M059J (cell line): ENCODE measurements at regions not wholly inside any gene's neighbourhood (a gene's known extent, or its start where the extent isn't known, plus 50 kb on each side); places are given as distances from the start of the nearest gene placed in this dataset.
"Not testable (repeated sequence)": the region's sequence is repeated elsewhere in the genome, so short reads cannot be mapped to it uniquely, and the experiment has no call there.

Experiments used
- DNase-seq: peaks from one replicate; pipeline ENCODE4 v3.0.0-alpha.2; 2012; ENCODE audit warnings: low read depth

- DNase-seq: no peak
Measured at GRCh38 chr3:3334491-3334890, 155.0 kb upstream of the CRBN start.

DNA sequence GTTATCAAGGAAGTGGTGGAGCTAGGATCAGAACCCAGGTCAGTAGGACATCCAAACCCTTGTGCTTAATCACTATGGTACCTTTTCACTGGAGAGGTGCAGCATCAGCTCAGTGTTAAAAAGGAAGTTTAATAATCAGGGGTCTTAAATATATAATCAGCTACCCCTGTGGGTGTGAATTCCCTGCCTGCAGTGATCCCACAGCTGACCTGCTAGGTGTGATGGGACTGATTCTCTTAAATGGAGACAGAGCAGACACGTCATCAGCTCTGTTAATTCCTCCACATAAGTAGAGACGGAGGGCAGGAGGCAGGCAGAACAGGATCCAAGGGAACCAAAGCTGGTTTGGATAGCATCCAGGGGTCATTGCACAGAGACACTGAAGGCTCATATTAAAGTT lies 154.1 kb upstream of the CRBN start:
- no peak for DNase-seq

GRCh38 chr3:3316521-3316920 lies 137.0 kb upstream of the CRBN start:
- no peak for DNase-seq

- DNase-seq: no peak
Measured at GRCh38 chr3:3315846-3316245, 136.4 kb upstream of the CRBN start.

DNA sequence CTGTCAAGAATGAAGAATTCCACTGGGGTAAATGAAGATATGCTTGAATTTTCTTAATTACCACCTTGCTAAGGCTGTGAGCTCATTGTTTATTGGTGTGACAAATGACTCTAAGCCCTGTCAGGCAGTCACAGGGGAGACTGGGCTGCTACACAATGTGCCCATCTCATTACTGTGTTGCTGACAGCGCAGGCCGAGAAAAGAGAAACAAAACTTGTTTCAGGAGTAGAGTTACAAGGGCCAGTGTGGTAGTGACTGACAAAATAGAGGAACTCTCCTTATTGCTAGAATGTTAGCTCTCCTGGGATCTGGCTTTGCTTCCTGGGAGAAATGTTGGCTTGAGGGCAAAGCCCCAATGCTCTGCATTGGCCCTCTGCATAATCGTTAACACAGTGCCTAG lies 130.4 kb upstream of the CRBN start:
- no peak for DNase-seq

GRCh38 chr3:3308809-3309208 lies 129.3 kb upstream of the CRBN start:
- DNase-seq: no peak

DNA sequence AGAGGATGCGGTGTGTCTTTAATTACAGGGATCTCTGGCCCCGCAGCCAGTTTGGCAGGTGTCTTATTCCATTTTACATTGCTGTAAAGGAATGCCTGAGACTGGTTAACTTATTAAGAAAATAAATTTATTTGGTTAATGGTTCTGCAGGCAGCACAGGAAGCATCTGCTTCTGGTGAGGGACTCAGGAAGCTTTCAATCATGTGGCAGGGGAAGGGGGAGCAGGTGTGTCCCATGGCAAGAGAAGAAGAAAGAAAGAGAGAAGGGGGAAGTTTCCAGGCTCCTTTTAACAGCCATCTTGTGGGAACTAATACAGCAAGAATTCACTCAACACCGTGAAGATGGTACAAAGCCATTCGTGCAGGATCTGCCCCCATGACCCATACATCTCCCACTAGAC lies 128.0 kb upstream of the CRBN start:
- DNase-seq: no peak

GRCh38 chr3:3305841-3306240 lies 126.3 kb upstream of the CRBN start:
- no peak for DNase-seq

GRCh38 chr3:3305084-3305483 lies 125.6 kb upstream of the CRBN start:
- no peak for DNase-seq

DNA sequence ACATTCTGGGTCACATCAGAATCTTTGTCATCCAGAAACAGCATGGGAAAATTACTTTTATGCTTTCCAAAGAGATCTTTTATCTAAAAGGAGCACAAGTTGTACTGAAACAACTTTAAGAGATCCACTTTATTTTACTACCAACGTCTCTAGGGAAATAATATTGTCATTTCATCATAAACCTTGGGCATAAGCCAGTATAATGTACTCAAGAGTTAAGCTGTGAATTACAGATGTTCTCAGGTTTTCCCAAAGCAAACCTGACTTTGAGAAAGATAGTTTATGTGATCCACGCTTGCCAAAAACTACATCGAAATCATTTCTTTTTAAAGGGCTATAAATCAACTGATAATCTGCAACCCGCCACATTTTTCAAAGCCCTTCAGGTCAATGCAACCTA lies 124.1 kb upstream of the CRBN start:
- DNase-seq: no peak

DNA sequence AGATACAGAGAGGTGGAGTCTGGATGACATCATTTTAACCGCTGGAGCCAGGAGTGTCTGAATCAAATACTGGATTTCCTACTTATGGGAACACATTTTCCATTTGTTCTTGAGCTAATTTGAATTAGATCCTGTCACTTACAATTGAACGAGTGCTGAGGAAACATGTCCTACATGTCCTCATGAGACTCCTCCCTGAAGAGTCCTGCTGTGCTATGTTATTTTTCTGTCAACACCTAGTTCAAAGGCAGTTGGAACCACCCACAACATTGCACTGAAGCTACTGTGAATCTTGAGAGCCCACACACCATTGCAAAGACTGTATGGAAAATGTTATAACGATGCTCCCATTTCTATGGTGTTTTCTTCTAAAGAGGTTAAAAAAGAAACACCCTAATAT lies 123.5 kb upstream of the CRBN start:
- DNase-seq: no peak

DNA sequence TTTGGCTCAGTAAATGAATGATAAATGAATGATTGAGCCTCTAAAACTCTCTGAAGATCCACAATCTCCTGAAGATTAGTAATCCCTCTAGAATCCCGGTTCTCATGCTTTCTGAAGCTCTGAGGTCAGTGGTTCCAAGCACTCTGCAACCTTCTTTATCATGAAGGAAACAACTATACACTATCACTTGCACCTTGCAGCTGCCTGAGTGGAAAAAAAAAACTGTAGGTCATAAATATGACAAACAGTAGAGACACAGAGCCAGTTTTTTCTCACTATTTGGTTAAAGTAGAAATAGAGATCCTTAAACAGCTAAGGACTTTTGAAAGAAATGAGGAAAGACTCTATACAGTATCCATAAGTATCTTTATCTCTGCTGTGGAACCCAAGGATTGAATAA lies 122.0 kb upstream of the CRBN start:
- DNase-seq: no peak

GRCh38 chr3:3296979-3297381 lies 117.5 kb upstream of the CRBN start:
- DNase-seq: no peak

DNA sequence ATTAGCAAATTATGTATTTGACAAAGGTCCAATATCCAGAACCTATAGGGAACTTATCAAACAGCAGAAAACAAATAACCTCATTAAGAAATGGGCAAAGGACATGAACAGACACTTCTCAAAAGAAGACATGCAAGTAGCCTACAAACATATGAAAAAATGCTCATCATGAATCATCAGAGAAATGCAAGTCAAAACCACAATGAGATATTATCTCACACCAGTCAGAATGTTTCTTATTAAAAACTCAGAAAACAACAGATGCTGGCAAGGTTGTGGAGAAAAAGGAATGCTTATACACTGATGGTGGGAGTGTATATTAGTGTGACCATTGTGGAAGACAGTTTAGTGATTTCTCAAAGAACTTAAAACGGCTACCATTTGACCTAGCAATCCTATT lies 116.1 kb upstream of the CRBN start:
- no peak for DNase-seq

DNA sequence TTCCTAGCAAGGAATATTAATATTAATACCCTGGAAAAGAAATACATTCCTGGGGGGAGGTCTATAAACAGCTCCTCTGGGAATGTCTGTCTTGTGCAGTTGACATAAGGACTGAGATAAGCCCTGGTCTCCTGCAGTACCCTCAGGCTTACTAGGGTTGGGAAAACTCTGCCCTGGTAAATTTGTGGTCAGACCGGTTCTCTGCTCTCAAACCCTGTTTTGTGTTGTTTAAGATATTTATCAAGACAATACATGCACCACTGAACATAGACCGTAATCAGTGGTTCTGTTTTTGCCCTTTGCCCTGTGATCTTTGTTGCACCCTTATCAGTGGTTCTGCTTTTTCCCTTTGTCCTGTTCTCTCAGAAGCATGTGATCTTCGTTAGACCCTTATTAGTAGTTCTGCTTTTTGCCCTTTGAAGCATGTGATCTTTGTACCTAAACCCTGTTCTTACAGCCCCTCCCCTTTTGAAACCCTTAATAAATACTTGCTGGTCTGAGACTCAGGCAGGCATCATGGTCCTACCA lies 112.3 kb upstream of the CRBN start:
- DNase-seq: not testable (repeated sequence)

GRCh38 chr3:3288255-3288654 lies 108.8 kb upstream of the CRBN start:
- DNase-seq: no peak

- no peak for DNase-seq
Measured at GRCh38 chr3:3286014-3286413, 106.5 kb upstream of the CRBN start.

GRCh38 chr3:3281024-3281423 lies 101.5 kb upstream of the CRBN start:
- DNase-seq: no peak

DNA sequence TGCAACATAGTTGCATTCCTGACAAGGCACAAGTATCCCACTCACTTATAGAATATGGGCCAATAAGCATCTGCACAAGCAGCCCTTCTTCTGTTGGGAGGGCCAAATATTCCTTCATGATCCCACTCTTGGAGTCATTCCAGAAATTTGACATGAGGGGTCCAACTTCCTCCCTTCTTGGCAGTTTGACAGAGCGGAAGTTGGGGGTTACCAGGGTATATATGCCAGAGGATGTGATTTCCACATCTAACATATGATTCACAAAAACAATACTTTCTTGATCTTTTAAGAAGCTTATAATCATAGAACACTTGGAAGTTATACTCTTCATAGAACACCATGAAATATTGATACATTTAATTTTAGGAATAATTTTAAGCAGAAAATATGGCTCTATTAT lies 100.9 kb upstream of the CRBN start:
- DNase-seq: no peak

DNA sequence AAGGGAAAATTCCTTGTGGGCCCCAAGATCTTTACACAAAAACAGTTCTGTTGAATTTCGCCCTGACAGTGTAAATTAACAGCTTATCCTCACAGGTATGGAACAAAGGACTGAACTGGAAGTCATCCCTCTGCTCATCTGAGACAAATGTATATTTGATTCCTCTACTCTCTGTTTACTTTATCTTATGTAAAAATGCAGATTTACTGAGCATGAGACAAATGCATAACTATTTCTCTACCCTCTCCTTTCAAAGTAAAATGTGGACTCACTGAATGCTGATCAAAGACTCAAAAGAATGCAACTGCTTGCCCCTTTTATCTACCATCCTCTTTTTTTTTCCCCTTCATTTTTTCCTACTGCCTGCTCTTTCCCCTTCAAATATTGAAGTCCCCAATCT lies 98.6 kb upstream of the CRBN start:
- DNase-seq: no peak

- no peak for DNase-seq
Measured at GRCh38 chr3:3276630-3277029, 97.1 kb upstream of the CRBN start.

DNA sequence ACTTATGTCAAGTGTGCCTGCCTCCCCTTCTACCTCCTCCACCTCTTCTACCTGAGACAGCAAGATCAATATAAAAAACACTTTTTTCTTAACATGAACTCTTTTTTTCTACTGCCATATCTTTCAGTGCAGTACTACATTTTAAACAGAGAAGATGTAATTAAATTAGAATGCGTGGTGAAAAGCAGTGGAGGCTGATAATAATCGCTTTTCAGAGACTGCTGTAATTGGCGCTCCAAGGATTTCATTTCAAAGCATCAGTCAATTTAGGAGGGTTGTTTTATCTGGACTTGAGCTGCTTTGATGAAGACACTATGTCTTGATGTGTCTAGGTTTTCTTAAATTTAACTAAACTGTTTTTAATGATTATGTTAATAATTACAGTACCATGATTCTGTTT lies 85.3 kb upstream of the CRBN start:
- no peak for DNase-seq

DNA sequence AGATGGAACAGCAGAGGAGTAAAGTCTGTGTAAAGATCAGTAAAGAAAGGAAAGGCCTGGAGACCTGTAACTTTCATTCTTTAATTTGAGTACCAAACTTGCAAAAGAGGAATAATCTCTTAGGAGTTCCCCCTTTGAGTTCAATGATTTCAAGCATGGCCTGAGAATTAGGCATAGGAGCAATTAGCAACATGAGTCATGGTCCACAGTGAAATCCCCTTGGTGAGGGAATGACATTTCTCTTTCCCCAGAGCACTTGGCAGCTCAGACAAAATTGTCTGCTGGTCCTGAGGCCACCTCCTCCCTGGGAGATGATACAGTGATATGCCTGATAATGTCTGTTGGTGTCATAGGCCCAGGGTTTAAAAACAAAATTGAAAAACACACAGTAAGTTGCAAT lies 81.4 kb upstream of the CRBN start:
- DNase-seq: no peak

GRCh38 chr3:3259181-3259580 lies 79.7 kb upstream of the CRBN start:
- no peak for DNase-seq

DNA sequence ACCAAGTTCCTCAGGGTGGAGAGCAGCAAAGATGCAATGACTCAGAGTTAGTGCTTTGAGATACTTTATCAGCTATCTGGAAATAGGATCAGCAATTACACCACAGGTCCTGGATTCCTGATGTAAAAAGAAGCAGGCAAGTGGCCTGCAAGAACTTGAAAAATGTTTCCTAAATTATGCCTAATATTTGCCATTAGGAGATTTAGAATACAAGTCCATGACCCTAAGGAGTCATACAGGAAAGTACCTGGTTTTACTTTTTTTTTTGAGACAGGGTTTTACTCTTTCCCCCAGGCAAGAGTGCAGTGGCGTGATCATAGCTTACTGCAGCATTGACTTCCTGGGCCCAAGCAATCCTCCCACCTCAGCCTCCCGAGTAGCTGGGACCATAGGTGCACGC lies 78.8 kb upstream of the CRBN start:
- DNase-seq: no peak
